WTC11 (cell line): ENCODE measurements at regions not wholly inside any gene's neighbourhood (a gene's known extent, or its start where the extent isn't known, plus 50 kb on each side); places are given as distances from the start of the nearest gene placed in this dataset.

Experiments used
- ATAC-seq: fragments of 200-7000 bp; cut with Tn5 transposase; 2 replicates; pipeline ENCODE4 v1.10.0; 2021; ENCODE audit warnings: mild to moderate bottlenecking, moderate library complexity
- CTCF ChIA-PET: fragments of 300-600 bp; sonication (Branson Sonifier 250); formaldehyde crosslinking; loops from one replicate; lab custom pipeline; 2021; ENCODE audit warnings: antibody characterized with exemption; lab: Charles Lee
- POLR2A ChIA-PET: fragments of 350-600 bp; sonication (Branson Sonifier 250); formaldehyde crosslinking; loops from one replicate; lab custom pipeline; 2021; ENCODE audit warnings: antibody characterized with exemption; lab: Charles Lee
- DNase-seq: peaks from one replicate; pipeline ENCODE4 v3.0.0; 2021; ENCODE audit warnings: low spot score
- H3K27ac Mint-ChIP-seq: 2 replicates; pipeline ENCODE4 v1.8.0; 2021; ENCODE audit warnings: mixed read lengths
- H3K27me3 Mint-ChIP-seq: 2 replicates; pipeline ENCODE4 v1.8.0; 2021; ENCODE audit warnings: low read depth, mild to moderate bottlenecking, moderate library complexity, mixed read lengths
- H3K36me3 Mint-ChIP-seq: 2 replicates; pipeline ENCODE4 v1.8.0; 2021; ENCODE audit warnings: mixed read lengths
- H3K4me1 Mint-ChIP-seq: 2 replicates; pipeline ENCODE4 v1.8.0; 2022; ENCODE audit warnings: mixed read lengths
- H3K4me3 Mint-ChIP-seq: 2 replicates; pipeline ENCODE4 v1.8.0; 2021; ENCODE audit warnings: mild to moderate bottlenecking, moderate library complexity, mixed read lengths
- H3K9me3 Mint-ChIP-seq: 2 replicates; pipeline ENCODE4 v1.8.0; 2021; ENCODE audit warnings: mixed read lengths
- CBFB ChIP-seq: sonication (generic); formaldehyde crosslinking; IDR thresholded peaks from 2 replicates; pipeline ENCODE4 v1.8.1; 2022; ENCODE audit warnings: mild to moderate bottlenecking, low read depth, missing genetic modification reagents
- CREB1 ChIP-seq: sonication (generic); formaldehyde crosslinking; IDR thresholded peaks from 2 replicates; pipeline ENCODE4 v1.8.0; 2023; ENCODE audit warnings: mild to moderate bottlenecking, missing genetic modification reagents
- FOXP1 ChIP-seq: sonication (generic); formaldehyde crosslinking; IDR thresholded peaks from 2 replicates; pipeline ENCODE4 v1.8.0; 2022; ENCODE audit warnings: missing genetic modification reagents, mild to moderate bottlenecking, moderate library complexity, borderline replicate concordance
- FOXP4 ChIP-seq: sonication (generic); formaldehyde crosslinking; IDR thresholded peaks from 2 replicates; pipeline ENCODE4 v1.8.0; 2022; ENCODE audit warnings: mild to moderate bottlenecking, missing genetic modification reagents
- GTF2I ChIP-seq: fragments of 250-450 bp; sonication (Bioruptor Pico); conservative IDR thresholded peaks from 2 replicates; pipeline ENCODE4 v1.4.0; 2021; ENCODE audit warnings: mild to moderate bottlenecking
- HMGA2 ChIP-seq: fragments of 250-450 bp; sonication (Bioruptor Pico); IDR thresholded peaks from 2 replicates; pipeline ENCODE4 v1.4.0; 2021; ENCODE audit warnings: mild to moderate bottlenecking, moderate library complexity
- IRF2 ChIP-seq: sonication (generic); formaldehyde crosslinking; IDR thresholded peaks from 2 replicates; pipeline ENCODE4 v1.8.0; 2022; ENCODE audit warnings: low read depth, missing genetic modification reagents, borderline replicate concordance
- KAT7 ChIP-seq: sonication (generic); formaldehyde crosslinking; IDR thresholded peaks from 2 replicates; pipeline ENCODE4 v1.8.1; 2023; ENCODE audit warnings: missing genetic modification reagents, mild to moderate bottlenecking, borderline replicate concordance
- MXD4 ChIP-seq: fragments of 250-450 bp; sonication (Bioruptor Pico); IDR thresholded peaks from 2 replicates; pipeline ENCODE4 v1.8.0; 2021; ENCODE audit warnings: mild to moderate bottlenecking, moderate library complexity, borderline replicate concordance
- SMAD3 ChIP-seq: sonication (generic); formaldehyde crosslinking; IDR thresholded peaks from 2 replicates; pipeline ENCODE4 v1.8.0; 2022; ENCODE audit warnings: missing genetic modification reagents, mild to moderate bottlenecking, borderline replicate concordance
- STAT6 ChIP-seq: sonication (generic); formaldehyde crosslinking; conservative IDR thresholded peaks from 2 replicates; pipeline ENCODE4 v1.8.1; 2023; ENCODE audit warnings: mild to moderate bottlenecking, low read depth, missing genetic modification reagents, moderate library complexity
- TEAD4 ChIP-seq: sonication (generic); formaldehyde crosslinking; IDR thresholded peaks from 2 replicates; pipeline ENCODE4 v1.8.0; 2022; ENCODE audit warnings: mild to moderate bottlenecking, missing genetic modification reagents
- TP53 ChIP-seq: sonication (generic); formaldehyde crosslinking; IDR thresholded peaks from 2 replicates; pipeline ENCODE4 v1.8.1; 2023; ENCODE audit warnings: mild to moderate bottlenecking, missing genetic modification reagents
- ZBTB43 ChIP-seq: sonication (generic); formaldehyde crosslinking; IDR thresholded peaks from 2 replicates; pipeline ENCODE4 v1.8.1; 2023; ENCODE audit warnings: mild to moderate bottlenecking, missing genetic modification reagents
- ZNF416 ChIP-seq: fragments of 250-450 bp; sonication (Bioruptor Pico); IDR thresholded peaks from 2 replicates; pipeline ENCODE4 v1.9.0; 2021; ENCODE audit warnings: mild to moderate bottlenecking, inconsistent platforms
- ZSCAN18 ChIP-seq: fragments of 250-450 bp; sonication (Bioruptor Pico); IDR thresholded peaks from 2 replicates; pipeline ENCODE4 v2.1.2; 2022; ENCODE audit warnings: mild to moderate bottlenecking, moderate library complexity
- TF ChIP-seq, protein P1 (sequence below): sonication (generic); formaldehyde crosslinking; IDR thresholded peaks from 2 replicates; pipeline ENCODE4 v1.8.0; 2023; ENCODE audit warnings: missing genetic modification reagents, mild to moderate bottlenecking, borderline replicate concordance
- TF ChIP-seq, protein P2 (sequence below): sonication (generic); formaldehyde crosslinking; IDR thresholded peaks from 2 replicates; pipeline ENCODE4 v1.8.1; 2022; ENCODE audit warnings: missing genetic modification reagents, borderline replicate concordance
- TF ChIP-seq, protein P3 (sequence below): sonication (generic); formaldehyde crosslinking; IDR thresholded peaks from 2 replicates; pipeline ENCODE4 v1.8.1; 2023; ENCODE audit warnings: mild to moderate bottlenecking, missing genetic modification reagents, moderate library complexity

GRCh38 chr15:70286113-70286806 lies 188.5 kb upstream of the TLE3 start:
- ChIA-PET POLR2A (interaction anchor here (0.6 kb wide), 1 partner anchor 466 kb away, joined by 4 read pairs; no protein-coding TSS in a partner anchor), CTCF (interaction anchor here (0.6 kb wide), 1 partner anchor 220 kb away, joined by 5 read pairs; no protein-coding TSS in a partner anchor)
- H3K4me3 Mint-ChIP-seq = no peak overlapping the region
- H3K36me3 Mint-ChIP-seq = no peaks in the 10 kb centered on the region
- no peak overlapping the region; the same call in 1 of the 2 replicates for H3K27ac Mint-ChIP-seq
- peaks cover 23% of the 10 kb centered on the region for H3K4me1 Mint-ChIP-seq
- ATAC-seq (peak; percentile 70), DNase-seq (no peak)
- TF ChIP-seq MXD4 (no peak), STAT6 (no peak), KAT7 (CRISPR knock-in tag) (no peak), ZSCAN18 (no peak), ZNF416 (CRISPR knock-in tag) (no peak), TEAD4 (CRISPR knock-in tag) (no peak), FOXP4 (CRISPR knock-in tag) (no peak), GTF2I (no peak), IRF2 (CRISPR knock-in tag) (no peak), CREB1 (CRISPR knock-in tag) (no peak), ZBTB43 (CRISPR knock-in tag) (no peak), TP53 (CRISPR knock-in tag) (no peak), HMGA2 (CRISPR knock-in tag) (no peak), SMAD3 (CRISPR knock-in tag) (no peak), CBFB (no peak), FOXP1 (no peak)
- TF ChIP-seq, protein P1, sequence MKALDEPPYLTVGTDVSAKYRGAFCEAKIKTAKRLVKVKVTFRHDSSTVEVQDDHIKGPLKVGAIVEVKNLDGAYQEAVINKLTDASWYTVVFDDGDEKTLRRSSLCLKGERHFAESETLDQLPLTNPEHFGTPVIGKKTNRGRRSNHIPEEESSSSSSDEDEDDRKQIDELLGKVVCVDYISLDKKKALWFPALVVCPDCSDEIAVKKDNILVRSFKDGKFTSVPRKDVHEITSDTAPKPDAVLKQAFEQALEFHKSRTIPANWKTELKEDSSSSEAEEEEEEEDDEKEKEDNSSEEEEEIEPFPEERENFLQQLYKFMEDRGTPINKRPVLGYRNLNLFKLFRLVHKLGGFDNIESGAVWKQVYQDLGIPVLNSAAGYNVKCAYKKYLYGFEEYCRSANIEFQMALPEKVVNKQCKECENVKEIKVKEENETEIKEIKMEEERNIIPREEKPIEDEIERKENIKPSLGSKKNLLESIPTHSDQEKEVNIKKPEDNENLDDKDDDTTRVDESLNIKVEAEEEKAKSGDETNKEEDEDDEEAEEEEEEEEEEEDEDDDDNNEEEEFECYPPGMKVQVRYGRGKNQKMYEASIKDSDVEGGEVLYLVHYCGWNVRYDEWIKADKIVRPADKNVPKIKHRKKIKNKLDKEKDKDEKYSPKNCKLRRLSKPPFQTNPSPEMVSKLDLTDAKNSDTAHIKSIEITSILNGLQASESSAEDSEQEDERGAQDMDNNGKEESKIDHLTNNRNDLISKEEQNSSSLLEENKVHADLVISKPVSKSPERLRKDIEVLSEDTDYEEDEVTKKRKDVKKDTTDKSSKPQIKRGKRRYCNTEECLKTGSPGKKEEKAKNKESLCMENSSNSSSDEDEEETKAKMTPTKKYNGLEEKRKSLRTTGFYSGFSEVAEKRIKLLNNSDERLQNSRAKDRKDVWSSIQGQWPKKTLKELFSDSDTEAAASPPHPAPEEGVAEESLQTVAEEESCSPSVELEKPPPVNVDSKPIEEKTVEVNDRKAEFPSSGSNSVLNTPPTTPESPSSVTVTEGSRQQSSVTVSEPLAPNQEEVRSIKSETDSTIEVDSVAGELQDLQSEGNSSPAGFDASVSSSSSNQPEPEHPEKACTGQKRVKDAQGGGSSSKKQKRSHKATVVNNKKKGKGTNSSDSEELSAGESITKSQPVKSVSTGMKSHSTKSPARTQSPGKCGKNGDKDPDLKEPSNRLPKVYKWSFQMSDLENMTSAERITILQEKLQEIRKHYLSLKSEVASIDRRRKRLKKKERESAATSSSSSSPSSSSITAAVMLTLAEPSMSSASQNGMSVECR (CRISPR knock-in tag) = no peak
- TF ChIP-seq, protein P2, sequence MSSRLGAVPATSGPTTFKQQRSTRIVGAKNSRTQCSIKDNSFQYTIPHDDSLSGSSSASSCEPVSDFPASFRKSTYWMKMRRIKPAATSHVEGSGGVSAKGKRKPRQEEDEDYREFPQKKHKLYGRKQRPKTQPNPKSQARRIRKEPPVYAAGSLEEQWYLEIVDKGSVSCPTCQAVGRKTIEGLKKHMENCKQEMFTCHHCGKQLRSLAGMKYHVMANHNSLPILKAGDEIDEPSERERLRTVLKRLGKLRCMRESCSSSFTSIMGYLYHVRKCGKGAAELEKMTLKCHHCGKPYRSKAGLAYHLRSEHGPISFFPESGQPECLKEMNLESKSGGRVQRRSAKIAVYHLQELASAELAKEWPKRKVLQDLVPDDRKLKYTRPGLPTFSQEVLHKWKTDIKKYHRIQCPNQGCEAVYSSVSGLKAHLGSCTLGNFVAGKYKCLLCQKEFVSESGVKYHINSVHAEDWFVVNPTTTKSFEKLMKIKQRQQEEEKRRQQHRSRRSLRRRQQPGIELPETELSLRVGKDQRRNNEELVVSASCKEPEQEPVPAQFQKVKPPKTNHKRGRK (CRISPR knock-in tag) = no peak
- TF ChIP-seq, protein P3, sequence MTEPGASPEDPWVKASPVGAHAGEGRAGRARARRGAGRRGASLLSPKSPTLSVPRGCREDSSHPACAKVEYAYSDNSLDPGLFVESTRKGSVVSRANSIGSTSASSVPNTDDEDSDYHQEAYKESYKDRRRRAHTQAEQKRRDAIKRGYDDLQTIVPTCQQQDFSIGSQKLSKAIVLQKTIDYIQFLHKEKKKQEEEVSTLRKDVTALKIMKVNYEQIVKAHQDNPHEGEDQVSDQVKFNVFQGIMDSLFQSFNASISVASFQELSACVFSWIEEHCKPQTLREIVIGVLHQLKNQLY (CRISPR knock-in tag) = no peak
- no peaks in the 10 kb centered on the region for H3K27me3 Mint-ChIP-seq
- H3K9me3 Mint-ChIP-seq = peaks cover 5% of the 10 kb centered on the region
